ENCODE measurements at regions not wholly inside any gene's neighbourhood (a gene's known extent, or its start where the extent isn't known, plus 50 kb on each side); places are given as distances from the start of the nearest gene placed in this dataset.

DNA sequence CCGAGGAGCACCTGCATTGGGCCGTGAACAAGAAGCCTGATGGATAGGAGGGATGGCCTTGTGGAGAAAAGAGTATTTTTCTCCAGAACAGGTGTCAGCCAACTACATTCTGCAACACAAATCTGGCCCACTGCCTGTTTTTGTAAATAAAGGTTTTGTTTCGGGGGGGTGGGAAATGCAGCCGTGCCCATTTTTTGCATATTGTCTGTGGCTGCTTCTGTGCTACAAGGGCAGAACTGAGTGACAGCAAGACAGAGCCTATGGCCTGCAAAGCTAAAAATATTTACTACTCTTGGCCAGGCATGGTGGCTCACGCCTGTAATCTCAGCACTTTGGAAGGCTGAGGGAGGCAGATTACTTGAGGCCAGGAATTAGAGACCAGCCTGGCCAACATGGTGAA, 95.9 kb upstream of the AKAP13 start:
- no peak for TF ChIP-seq CHD2 (IDR thresholded peaks at IDR 0.05; ENCODE audit: borderline replicate concordance, low read depth, low read length)
- TF ChIP-seq CTCF (IDR thresholded peaks at IDR 0.05 in 2 of 3, conservative IDR thresholded peaks at IDR 0.05 in 1 of 3; ENCODE audit: control insufficient read depth in 2 of 3, extremely low read depth in 1 of 3, insufficient read depth in 1 of 3, low read depth in 3 of 3, low read length in 3 of 3), result no peak
- no peak for TF ChIP-seq POLR2A (IDR thresholded peaks at IDR 0.05; ENCODE audit: low read depth, low read length)
- no peak for TF ChIP-seq RCOR1 (conservative IDR thresholded peaks at IDR 0.05; ENCODE audit: low read depth, low read length)
- no peak for TF ChIP-seq RBBP5 (conservative IDR thresholded peaks at IDR 0.05)
- TF ChIP-seq JUND (IDR thresholded peaks at IDR 0.05; ENCODE audit: low read depth, low read length), result no peak
- TF ChIP-seq, protein P1, sequence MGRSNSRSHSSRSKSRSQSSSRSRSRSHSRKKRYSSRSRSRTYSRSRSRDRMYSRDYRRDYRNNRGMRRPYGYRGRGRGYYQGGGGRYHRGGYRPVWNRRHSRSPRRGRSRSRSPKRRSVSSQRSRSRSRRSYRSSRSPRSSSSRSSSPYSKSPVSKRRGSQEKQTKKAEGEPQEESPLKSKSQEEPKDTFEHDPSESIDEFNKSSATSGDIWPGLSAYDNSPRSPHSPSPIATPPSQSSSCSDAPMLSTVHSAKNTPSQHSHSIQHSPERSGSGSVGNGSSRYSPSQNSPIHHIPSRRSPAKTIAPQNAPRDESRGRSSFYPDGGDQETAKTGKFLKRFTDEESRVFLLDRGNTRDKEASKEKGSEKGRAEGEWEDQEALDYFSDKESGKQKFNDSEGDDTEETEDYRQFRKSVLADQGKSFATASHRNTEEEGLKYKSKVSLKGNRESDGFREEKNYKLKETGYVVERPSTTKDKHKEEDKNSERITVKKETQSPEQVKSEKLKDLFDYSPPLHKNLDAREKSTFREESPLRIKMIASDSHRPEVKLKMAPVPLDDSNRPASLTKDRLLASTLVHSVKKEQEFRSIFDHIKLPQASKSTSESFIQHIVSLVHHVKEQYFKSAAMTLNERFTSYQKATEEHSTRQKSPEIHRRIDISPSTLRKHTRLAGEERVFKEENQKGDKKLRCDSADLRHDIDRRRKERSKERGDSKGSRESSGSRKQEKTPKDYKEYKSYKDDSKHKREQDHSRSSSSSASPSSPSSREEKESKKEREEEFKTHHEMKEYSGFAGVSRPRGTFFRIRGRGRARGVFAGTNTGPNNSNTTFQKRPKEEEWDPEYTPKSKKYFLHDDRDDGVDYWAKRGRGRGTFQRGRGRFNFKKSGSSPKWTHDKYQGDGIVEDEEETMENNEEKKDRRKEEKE (IDR thresholded peaks at IDR 0.05), result no peak
- TF ChIP-seq MYB (IDR thresholded peaks at IDR 0.05; ENCODE audit: borderline replicate concordance, low read depth, low read length), result no peak

Data from GM12878 (cell line).